Smooth muscle cell of the brain vasculature (primary cell): ENCODE measurements at regions not wholly inside any gene's neighbourhood (a gene's known extent, or its start where the extent isn't known, plus 50 kb on each side); places are given as distances from the start of the nearest gene placed in this dataset.

Source experiments
- DNase-seq: peaks from one replicate; pipeline ENCODE4 v3.0.0-alpha.2; 2012; ENCODE audit warnings: low read depth, low spot score

DNA sequence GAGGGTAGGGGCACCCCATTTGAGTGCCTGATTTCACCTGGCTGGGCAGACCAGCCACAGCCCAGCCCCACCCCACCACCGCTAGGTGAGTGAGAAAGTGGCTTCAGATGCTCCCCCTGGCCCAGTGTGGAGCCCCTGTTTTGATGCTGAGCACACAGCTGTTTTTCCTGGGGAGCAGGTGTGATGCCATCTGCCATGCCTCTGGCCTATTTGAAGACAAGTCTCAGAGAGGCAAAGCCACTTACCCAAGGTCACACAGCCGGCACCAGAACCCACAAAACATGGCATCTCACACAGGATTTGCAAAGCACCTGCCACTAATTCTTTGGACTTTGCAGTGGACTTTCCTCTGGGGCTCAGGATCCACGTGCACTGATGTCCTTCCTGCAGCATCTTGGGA lies 131.3 kb downstream of the INHBB start:
- DNase-seq = no peak

DNA sequence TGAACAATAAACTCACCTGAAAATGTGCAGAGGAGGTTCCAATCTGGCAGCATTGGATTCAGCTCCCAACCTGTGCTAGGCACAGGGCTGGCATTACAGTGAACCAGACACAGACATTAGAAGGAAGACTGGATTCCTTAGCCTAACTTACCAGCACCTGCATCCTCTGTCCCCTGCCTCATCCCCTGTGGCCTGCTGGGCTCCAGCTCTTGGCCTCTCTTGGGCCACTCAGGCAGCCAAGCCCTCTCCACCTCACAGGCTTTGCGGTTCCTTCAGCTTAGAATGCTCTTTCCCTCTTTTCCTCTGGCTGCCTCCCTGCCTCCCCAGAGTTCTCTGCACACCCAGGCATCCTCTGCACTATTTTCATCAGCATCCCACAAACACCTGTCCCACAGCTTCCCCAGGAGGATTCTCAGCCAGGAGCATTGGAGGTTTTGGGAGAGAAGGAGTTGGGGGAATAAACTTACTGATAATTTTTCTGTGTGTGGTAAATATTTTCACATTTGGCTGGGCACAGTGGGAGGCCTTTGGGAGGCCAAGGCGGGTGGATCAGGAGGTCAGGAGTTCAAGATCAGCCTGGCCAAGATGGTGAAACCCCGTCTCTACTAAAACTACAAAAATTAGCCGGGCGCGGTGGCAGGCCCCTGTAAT lies 132.0 kb downstream of the INHBB start:
- no peak for DNase-seq

DNA sequence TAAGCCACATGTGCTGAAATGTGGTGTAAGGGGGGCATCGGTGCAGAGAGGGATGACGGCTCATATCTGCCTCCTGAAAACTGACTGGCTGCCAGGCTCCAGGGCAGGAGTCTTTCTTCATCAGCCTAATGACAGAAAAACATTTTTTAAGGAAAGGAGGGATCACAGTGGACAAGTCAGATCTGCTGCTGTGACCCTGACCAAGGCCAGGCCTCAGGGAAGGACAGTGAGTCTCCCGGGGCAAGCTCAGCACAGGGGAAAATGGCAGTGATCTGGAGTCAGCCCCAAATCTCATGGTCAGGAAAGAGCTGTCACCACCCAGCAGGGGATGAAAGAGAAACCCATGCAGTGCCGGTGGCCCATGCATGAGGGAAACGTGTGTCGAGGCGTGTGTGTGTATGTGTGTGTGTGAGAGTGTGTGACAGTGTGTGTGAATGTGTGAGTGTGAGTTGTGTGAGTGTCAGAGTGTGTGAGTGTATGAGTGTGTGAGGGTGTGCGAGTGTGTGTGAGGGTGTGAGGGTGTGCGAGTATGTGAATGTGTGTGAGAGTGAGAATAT lies 134.5 kb downstream of the INHBB start:
- no peak for DNase-seq

DNA sequence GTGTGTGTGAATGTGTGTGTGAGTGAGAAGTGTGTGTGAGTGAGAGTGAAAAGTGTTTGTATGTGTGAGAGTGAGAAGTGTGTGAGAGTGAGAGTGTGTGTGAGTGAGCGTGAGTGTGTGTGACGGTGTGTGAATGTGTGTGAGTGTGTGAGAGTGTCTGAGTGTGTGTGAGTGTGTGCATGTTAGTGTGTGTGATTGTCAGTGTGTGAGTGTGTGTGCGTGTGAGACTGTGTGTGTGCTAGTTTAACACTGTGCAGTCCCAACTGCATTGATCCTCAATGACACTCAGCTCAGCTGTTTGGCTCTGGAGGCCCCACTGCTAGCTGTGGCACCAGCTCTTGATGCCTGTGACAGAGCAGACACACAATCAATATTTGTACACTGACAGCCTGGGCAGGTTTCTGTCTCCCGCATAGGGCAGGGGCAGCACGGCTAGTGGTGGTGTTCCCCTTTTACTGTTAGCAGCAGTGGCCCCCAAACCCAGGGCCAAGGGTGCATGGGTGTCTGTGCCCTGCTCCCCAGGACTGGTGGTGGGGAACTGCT lies 135.0 kb downstream of the INHBB start:
- no peak for DNase-seq

DNA sequence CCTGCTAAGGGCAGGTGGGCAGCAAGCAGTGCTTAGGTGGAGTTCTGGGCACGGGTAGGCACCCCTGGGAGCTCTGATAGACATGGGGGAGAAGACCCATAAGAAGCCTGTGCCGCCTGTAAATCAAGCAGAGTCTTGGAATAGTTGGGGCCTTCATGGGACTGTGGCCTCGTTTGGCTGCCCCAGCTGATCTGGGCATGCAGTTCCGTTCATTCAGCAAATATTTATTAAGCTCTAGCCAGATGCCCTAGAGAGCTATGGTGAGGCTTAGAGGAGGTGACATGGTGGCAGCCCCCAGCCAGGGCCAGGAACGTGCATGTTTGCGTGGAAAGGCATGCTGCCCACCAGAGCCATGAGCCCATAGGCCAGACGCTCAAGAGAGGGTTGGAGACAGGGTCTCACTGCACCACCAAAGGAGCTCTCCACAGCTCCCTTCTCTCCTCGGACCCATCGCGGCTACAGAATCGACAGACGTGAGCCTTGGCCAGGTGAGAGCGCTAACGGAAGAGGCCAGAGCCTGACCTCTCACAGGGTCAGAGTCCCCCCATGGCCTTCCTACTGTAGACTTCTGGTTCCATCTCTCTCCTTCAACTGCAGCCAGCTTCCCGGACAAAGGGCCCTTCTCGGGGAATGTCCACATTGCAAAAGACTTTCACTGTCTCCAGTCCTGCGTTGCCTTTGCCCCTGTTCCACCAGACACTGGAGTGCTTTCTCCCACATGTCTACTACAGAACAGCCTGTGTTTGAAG lies 135.7 kb downstream of the INHBB start:
- DNase-seq = no peak

DNA sequence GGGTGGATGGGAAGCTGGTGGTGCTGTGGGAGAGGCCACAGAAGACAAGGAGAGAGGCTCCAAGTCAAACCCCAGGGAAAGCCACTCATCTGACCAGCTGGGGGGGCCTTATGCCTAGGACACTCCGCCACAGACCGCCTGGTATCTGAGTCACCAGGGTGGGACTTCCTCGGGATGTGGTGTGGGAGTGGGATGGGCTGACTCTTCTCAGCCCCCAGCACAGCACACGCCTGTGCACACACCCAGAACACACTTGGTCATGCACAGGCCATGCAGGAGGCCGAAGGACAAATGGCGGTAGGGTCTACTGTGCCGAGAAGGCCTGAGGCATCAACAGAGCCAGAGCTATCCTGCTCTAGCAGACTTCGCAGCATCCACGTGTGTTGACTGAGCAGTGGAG lies 136.4 kb downstream of the INHBB start:
- no peak for DNase-seq

DNA sequence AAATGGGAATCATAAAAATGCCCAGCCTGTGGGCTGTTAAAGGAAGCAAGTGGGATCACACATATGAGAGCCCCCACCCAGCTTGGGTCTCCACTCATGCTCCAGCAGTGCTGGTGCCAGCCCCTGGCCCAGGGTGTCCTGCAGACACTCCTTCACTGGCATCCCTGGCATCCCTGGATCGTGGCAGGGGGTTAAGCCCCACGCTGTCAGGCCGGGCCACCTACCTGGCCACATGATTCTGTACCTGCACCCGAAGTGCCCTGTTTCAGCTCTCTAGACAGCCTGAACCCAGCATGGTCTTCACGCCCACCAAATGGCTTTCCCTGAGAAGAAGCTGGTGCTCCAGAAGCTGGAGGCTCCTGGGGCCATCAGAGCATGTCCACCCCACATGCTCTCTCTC lies 137.4 kb downstream of the INHBB start:
- DNase-seq = no peak

DNA sequence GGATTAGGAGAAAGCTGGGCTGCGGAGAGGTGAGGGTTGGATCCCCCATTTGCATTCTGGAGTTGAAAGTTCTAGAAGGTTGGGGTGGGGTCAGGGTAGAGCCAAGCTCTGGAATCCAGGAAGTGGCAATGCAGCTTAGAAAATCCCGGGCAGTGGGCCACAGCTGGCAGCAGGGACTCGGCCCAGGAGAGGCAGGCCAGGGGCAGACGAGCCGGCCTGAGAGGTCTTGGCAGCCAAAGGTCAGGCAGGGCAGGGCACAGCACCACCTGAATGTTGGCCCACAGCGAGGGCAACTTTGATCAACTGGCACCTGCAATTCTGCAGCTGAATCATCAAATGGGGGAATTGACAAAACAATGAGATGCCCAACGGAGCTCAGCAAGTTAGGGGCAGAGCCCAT lies 139.2 kb downstream of the INHBB start:
- DNase-seq = no peak

DNA sequence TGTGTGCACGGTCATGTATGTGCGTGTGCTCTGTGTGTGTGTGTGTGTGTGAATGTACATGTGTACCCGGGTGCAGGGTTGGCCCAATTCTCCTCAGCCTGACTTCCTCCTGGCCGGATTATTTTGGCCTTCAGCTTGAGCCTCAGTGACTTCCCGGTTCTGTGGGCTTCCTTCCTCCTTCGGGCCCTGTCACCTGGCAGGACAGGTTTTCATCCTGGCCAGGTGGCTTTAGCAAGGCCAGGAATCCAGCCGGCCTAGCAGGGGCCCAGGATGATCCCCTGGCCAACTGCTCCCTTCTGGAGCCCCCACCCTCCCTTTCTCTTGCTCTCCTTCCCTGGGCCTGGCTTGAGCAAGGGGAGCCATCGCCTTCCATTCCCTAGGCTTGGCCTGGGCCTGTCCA lies 140.5 kb downstream of the INHBB start:
- DNase-seq = no peak

DNA sequence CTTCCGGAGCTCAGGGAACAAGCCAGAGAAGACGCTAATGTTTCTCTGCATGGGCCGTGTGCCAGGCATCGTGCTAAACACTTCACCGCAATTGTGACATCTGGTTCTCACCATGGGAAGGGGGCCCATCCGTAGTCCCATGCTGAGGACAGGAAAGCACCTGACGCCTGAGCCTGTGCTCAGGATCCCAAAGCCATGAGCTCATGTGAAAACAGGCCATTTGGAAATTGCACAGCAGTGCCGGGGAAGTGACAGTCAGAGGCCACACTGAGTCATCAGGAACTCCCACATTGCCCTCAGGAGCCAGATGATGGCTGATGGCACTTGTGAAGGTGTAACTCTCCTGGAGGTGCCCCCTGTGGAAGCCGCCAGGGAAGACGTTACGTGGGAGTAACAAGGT lies 141.0 kb downstream of the INHBB start:
- DNase-seq = no peak

DNA sequence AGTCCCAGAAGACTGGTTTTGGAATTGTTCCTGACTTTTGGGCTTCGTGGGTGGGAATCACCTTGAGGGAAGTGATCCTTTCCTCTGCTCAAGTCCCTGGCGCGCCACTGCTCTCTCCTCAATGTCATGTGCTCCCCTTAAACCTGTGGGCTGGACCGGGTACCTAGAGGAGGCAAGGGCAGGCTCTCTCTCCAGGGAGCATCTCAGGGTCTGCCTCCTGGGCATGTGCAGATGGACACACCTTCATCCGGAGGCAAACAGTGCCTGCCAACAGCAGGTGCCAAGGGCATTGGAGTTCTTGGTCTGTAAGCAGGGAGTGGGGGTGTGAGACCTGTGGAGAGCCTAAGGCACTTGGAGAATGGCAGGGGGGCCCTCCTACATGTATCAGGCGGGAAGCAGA lies 142.6 kb downstream of the INHBB start:
- no peak for DNase-seq

DNA sequence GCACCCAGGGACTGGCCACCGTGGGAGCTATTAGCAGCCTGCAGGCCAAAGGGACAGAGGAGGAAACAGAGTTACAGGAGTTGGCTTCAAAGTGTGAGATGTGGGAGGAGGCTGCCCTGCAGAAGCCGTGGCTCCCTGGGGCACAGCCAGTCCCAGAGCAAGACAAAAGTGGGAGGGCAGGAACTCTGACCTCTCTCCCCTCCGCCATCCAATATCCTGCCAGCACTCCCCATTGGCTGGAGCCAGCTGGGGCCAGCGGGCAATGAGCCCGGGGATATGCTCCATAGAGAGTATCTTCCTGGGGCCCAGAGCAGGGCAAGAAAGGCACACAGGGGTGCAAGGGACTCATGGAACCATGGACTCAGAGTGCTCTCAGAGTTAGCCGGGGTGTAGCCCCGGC lies 143.1 kb downstream of the INHBB start:
- DNase-seq = no peak

DNA sequence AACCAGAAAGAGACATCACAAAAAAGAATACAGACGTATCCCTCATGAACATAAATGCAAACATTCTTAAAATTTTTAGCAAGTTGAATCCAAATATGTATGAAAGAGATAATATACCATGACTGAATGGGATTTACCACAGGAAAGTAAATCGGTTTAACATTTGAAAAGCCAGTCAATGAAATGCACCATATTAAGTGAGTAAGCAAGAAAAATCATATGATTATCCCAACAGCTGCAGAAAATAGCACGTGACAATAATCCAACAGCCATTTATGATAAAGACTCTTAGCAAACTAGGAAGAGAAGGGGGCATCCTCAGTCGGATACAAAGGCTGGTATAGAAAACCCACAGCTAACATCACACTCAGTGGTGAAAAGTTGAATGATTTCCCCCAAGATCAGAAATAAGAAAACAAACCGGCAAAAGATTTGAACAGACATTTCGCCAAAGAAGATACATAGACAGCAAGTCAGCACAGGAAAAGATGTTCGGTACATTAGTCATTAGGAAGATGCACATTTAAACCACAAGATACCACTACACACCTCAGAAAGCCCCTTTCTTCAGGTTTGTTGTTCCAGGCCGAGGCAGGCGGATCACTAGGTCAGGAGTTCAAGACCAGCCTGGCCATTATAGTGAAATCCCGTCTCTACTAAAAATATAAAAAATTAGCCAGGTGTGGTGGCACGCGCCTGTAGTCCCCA lies 144.3 kb downstream of the INHBB start:
- DNase-seq = no peak

DNA sequence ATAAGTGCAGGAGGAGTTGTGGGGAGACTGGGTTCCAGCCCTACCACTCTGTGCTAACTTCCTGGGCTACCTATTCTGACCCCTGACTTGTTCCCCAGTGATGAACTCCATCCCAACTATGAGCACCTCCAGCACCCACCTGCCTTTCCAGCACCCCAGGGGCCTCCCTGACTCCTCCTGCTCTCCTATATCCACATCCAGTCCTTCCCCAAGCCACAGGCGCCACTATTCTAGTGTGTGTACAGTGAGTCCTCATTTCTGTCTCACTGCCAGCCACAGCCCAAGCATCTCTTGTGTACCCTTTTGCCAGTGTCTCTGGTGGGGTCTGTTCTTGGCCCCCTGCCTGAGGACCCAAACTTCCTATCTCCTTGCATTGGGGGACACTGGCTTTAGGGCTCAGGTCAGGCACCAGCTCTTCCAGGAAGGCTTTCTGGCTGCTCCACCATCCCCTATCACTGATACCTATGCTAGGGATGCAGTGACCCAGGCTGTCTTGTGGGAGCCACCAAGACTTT lies 145.2 kb downstream of the INHBB start:
- no peak for DNase-seq

DNA sequence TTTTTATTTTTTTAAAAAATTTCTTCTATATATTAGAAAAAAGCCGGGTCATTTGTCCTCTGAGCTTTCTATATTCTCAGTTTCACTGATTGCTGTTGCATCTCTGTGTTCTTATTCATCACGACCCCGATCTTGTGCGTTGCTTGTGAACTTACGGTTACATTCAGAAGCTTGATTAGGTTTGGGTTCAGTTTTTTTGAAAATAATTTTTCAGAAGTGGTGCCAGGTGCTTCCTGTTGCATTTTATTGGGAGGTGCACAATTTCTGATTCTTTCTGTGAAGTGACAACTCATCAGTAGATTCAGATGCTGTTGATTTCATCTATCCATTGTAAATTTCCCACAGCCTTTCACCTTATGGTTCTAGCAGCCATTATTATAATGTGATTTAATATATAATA lies 147.3 kb downstream of the INHBB start:
- no peak for DNase-seq

DNA sequence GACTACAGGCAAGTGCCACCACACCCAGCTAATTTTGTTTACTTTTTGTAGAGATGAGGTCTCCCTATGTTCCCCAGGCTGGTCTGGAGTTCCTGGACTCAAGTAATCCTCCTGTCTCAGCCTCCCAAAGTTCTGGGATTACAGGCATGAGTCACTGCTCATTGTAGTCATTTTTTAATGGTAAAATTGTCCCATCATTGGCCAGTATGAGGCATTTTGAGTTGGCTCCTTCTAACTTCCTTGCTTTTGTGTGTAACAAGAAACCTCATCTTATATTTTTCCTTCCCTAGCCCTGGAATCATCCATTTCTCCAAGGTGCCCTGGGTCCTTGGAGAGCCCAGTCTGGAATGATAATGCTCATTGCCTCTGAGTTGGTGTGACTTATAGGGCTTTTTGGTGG lies 148.5 kb downstream of the INHBB start:
- no peak for DNase-seq

DNA sequence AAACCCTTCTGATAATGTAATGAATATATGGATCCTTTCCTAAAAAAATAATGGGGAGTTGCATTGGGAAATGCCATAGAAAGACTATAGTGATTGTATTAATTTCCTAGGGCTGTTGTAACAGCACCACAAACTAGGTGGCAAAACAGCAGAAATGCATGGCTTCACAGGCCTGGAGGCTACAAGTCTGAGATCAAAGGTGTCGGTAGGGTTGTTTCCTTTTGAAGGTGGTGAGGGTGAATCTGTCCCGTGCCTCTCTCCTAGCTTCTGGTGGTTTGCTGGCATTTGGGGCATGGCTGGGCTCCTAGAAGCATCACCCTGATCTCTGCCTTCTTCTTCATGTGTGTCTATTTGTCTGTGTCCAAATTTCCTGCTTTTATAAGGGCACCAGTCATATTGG lies 149.7 kb downstream of the INHBB start:
- DNase-seq = no peak

DNA sequence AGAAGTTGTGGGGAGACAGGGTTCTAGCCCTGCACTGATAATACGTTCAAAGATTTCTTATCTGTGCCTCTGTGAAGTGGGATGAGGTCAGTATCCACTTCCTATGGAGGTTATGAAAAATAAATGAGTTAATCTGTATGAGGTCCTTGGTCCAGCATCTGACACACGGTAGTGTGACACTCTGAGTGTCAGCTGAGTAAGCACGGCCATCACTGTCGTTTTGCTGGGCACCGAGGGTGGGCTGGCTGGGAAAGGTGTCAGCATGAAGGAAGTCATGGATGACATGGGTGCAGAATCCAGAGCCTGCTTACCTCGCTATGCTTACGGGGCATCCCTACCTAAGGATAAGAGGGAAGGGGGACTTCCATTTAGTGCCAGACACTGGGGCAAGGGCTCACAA lies 150.3 kb downstream of the INHBB start:
- no peak for DNase-seq

DNA sequence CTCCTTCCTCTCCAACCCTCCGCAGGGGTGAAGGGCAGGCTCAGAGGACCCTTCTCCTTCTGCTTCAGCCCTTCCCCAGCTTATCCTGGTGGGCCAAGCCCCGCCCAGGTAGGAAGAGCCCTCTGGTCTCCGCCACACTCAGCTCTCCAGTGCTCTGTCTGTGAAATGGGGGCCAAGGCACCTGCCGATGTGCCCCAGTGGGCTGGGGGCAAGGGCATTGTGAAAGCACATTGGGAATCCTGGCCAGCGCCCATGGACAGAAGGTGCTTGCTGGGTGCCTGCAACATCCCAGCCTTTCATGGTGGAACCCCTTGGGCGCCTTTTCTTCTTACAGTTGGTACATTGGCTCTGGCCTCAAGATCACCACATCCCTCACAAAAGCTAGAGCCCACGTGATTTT lies 150.8 kb downstream of the INHBB start:
- no peak for DNase-seq

DNA sequence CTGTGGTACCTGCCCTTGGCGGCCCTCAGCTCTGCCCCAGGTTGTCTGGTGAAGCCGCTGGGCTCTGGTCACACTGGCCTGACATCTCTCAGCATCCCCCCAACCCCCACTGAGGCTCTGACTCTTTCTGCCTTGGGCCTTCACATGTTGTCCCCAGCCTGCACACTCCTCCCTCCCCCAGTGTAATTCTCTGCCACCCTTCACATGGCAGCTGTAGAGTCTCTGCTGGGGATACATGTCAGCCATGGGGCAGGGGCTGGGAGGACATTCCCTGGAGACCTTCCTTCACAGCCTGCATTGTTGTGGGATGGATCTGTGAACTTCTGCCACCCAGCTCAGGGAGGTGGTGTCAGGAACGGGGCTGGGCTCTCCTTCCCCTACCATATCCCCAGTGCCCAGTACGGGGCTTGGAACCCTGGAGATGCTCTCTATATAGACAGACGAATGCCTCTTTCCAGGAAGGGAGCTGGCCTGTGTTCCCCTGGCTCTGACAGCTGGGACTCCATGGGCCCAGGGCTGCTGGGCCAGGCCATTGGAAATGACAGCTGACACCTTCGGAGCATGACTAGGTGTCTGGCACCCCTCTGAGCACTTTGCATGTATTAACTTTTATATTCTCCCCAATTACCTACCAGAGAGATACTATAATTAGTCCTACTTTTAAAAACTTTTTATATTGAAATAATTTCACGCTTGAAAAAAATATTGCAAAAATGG lies 151.5 kb downstream of the INHBB start:
- no peak for DNase-seq

DNA sequence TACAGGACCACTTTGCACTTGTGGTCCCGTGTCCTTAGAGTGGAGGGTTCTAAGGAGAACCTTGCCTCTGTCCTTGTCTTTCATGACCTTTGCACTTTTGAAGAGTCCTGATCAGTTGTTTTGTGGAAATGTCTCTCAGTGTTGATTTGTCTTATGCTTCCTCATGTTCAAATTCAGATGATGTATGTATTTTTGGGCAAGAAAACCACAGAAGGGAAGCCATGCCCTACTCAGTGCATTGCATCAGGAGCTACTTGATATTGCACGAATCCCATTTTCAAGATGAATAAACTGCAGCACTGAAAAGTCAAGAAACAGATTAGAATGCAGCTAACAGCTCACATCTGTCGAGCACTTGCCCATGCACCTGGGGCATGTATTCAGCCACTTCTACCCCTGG lies 152.2 kb downstream of the INHBB start:
- no peak for DNase-seq
